Parathyroid adenoma (tissue), 2 donors: ENCODE measurements at regions not wholly inside any gene's neighbourhood (a gene's known extent, or its start where the extent isn't known, plus 50 kb on each side); places are given as distances from the start of the nearest gene placed in this dataset.

ENCODE experiments used
- H2AFZ ChIP-seq: fragments of 300-600 bp; sonication (generic); one replicate; pipeline ENCODE4 v1.7.0; 2017; ENCODE audit warnings: antibody characterized with exemption, mild to moderate bottlenecking
- H3K27ac ChIP-seq: fragments of 300-600 bp; sonication (generic); one replicate; pipeline ENCODE4 v1.7.0; 2017
- H3K27me3 ChIP-seq: fragments of 300-600 bp; sonication (generic); one replicate; pipeline ENCODE4 v1.7.0; 2017; ENCODE audit warnings: low read length; ENCODE audit not compliant: control insufficient read depth, insufficient read depth
- H3K36me3 ChIP-seq: fragments of 300-600 bp; sonication (generic); one replicate; pipeline ENCODE4 v1.7.0; 2017; ENCODE audit warnings: low read length; ENCODE audit not compliant: control insufficient read depth, insufficient read depth
- H3K4me1 ChIP-seq: fragments of 300-600 bp; sonication (generic); one replicate; pipeline ENCODE4 v1.7.0; 2017; ENCODE audit warnings: control low read depth
- H3K4me2 ChIP-seq: fragments of 300-600 bp; sonication (generic); one replicate; pipeline ENCODE4 v1.7.0; 2017; ENCODE audit warnings: low read length
- H3K4me3 ChIP-seq: fragments of 300-600 bp; sonication (generic); one replicate; pipeline ENCODE4 v1.7.0; 2017; ENCODE audit warnings: low read depth, low read length
- H3K79me2 ChIP-seq: fragments of 300-600 bp; sonication (generic); one replicate; pipeline ENCODE4 v1.7.0; 2017; ENCODE audit warnings: control low read depth
- H3K9ac ChIP-seq: fragments of 300-600 bp; sonication (generic); one replicate; pipeline ENCODE4 v1.7.0; 2017; ENCODE audit warnings: mild to moderate bottlenecking
- H3K9me3 ChIP-seq: fragments of 300-600 bp; sonication (generic); one replicate; pipeline ENCODE4 v1.7.0; 2017; ENCODE audit warnings: low read length; ENCODE audit not compliant: control insufficient read depth
- CTCF ChIP-seq: fragments of 300-600 bp; sonication (generic); IDR thresholded peaks from one replicate; pipeline ENCODE4 v1.7.0; 2017; ENCODE audit warnings: antibody characterized with exemption, mild to moderate bottlenecking
- donor health status: primary hyperparathyroidism.

- H2AFZ ChIP-seq = no peak overlapping the region
Observed at GRCh38 chr14:37796703-37797416, 201.4 kb downstream of the TTC6 start.

GRCh38 chr14:37797675-37798074 is 202.2 kb downstream of the TTC6 start:
- Histone ChIP-seq H3K9me3 (no peaks in the 10 kb centered on the region), H3K27me3 (no peaks in the 10 kb centered on the region), H3K4me3 (no peak overlapping the region), H3K36me3 (no peaks in the 10 kb centered on the region), H3K9ac (no peak overlapping the region), H3K79me2 (no peaks in the 10 kb centered on the region), H3K4me2 (no peak overlapping the region), H2AFZ (no peak overlapping the region), H3K27ac (no peak overlapping the region), H3K4me1 (no peaks in the 10 kb centered on the region)
- TF ChIP-seq CTCF = no peak

More at GRCh38 chr14:37796703-37797416, 201.4 kb downstream of the TTC6 start:
- H3K27me3 ChIP-seq = no peaks in the 10 kb centered on the region
- no peaks in the 10 kb centered on the region for H3K4me1 ChIP-seq
- TF ChIP-seq CTCF = no peak
- no peak overlapping the region for H3K27ac ChIP-seq
- H3K36me3 ChIP-seq = no peaks in the 10 kb centered on the region
- no peaks in the 10 kb centered on the region for H3K9me3 ChIP-seq
- no peak overlapping the region for H3K4me2 ChIP-seq
- H3K4me3 ChIP-seq = no peak overlapping the region
- no peaks in the 10 kb centered on the region for H3K79me2 ChIP-seq
- H3K9ac ChIP-seq = no peak overlapping the region

DNA sequence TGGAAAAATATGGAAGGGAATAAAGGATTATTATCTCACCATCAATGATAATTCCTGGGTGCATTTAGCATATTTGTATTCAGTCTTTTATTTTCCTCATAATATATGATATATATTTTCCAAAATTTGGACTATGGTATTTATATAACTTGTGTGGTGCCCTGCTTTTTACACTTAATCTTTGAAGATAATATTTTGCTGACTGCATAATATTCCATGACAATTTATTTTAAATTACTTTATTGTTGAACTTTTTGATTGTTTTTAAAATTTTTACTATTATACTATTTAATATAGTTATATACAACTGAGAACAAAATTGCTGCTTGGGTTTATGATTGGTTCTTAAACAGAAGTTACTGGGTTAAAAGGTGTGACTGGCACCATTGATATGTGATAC is 212.3 kb downstream of the TTC6 start:
- H3K4me3 ChIP-seq = no peak overlapping the region
- no peaks in the 10 kb centered on the region for H3K4me1 ChIP-seq
- H3K36me3 ChIP-seq = no peaks in the 10 kb centered on the region
- H3K9ac ChIP-seq = no peak overlapping the region
- H2AFZ ChIP-seq = no peak overlapping the region
- no peak for TF ChIP-seq CTCF
- H3K9me3 ChIP-seq = no peaks in the 10 kb centered on the region
- H3K79me2 ChIP-seq = no peaks in the 10 kb centered on the region
- no peak overlapping the region for H3K4me2 ChIP-seq
- no peaks in the 10 kb centered on the region for H3K27me3 ChIP-seq
- no peak overlapping the region for H3K27ac ChIP-seq

DNA sequence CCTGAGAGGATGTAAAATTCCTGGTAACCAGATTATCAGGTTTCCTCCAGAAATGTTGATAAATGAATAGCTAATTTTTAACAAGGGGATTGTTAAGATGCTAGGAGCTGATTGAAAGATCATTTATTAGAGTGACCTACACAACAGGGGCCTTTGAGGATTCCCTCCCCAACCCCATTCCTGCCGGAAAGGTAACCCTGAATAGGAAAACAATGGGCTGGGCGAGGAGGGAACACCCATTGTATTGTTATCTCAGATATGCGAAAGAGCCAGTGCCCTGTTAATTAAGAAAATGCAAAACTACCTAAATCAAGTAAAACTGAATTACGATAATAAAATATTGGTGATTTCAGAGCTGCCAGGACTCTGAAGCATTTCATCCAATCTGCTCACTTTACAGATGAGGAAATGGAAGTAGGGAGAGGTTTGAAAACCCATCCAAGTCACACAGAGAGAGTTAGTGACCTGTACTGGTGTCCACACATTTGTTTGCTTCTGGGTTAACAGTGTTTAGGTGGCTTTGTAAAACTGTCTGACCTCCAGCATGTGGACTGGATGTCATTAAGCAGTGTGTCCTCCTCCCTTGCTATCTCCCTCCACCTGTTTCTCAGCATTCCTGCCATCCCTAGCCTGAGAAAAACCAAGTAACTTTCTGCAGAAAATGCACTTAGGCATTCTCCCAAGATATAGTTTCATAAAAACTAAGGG is 214.8 kb downstream of the TTC6 start:
- H3K9ac ChIP-seq = no peak overlapping the region
- no peak overlapping the region for H3K4me3 ChIP-seq
- no peaks in the 10 kb centered on the region for H3K36me3 ChIP-seq
- no peak overlapping the region for H3K27ac ChIP-seq
- no peaks in the 10 kb centered on the region for H3K27me3 ChIP-seq
- H2AFZ ChIP-seq = no peak overlapping the region
- no peak overlapping the region for H3K4me2 ChIP-seq
- no peaks in the 10 kb centered on the region for H3K79me2 ChIP-seq
- no peaks in the 10 kb centered on the region for H3K4me1 ChIP-seq
- H3K9me3 ChIP-seq = no peaks in the 10 kb centered on the region
- TF ChIP-seq CTCF = no peak
